Psoas muscle (tissue), 7 donors: ENCODE measurements at regions not wholly inside any gene's neighbourhood (a gene's known extent, or its start where the extent isn't known, plus 50 kb on each side); places are given as distances from the start of the nearest gene placed in this dataset.
A peak's percentile ranks its signal among the peaks of the same experiment; 100 is the strongest.

ENCODE experiments used
- ATAC-seq, 4 donors: fragments of 200-7000 bp; cut with Tn5 transposase; one replicate each; pipeline ENCODE4 v1.9.1; 2020; ENCODE audit warnings: moderate library complexity in 3 of 4, mild to moderate bottlenecking in 2 of 4
- DNase-seq, 2 donors: peaks; one replicate each; pipeline ENCODE4 v3.0.0-alpha.2; 2020
- H3K27ac ChIP-seq: fragments of 200-600 bp; one replicate; pipeline ENCODE4 v1.8.0; 2022
- H3K27me3 ChIP-seq, 3 donors: fragments of 200-600 bp in 1 of 3; one replicate each; pipeline versions ENCODE4 v1.6.1 to v1.8.0; 2013 to 2022; ENCODE audit warnings: low read length in 2 of 3, mild to moderate bottlenecking in 2 of 3, moderate library complexity in 1 of 3; ENCODE audit not compliant: insufficient read depth in 3 of 3
- H3K36me3 ChIP-seq, 2 donors: fragments of 200-600 bp in 1 of 2; one replicate each; pipeline versions ENCODE4 v1.6.1 to v1.8.0; 2013 to 2022; ENCODE audit warnings: low read depth in 1 of 2, mild to moderate bottlenecking in 1 of 2, moderate library complexity in 1 of 2; ENCODE audit not compliant: insufficient read depth in 1 of 2
- H3K4me1 ChIP-seq: fragments of 200-600 bp; one replicate; pipeline ENCODE4 v1.8.0; 2022
- H3K4me3 ChIP-seq: fragments of 200-600 bp; one replicate; pipeline ENCODE4 v1.8.0; 2022; ENCODE audit warnings: mild to moderate bottlenecking
- H3K9me3 ChIP-seq: fragments of 200-600 bp; one replicate; pipeline ENCODE4 v1.8.0; 2022
- WGBS, 3 donors: extraction: QIAGEN DNeasy Blood & Tissue Kit; methylation state at CpG; one replicate each; pipeline versions ENCODE4 v1.1.6 to v1.1.7; 2013; 5-methylcytosine and 5-hydroxymethylcytosine counted together
- intact Hi-C, 2 donors: fragments of 100-400 bp; cut with DNase I; formaldehyde crosslinking; loops; one replicate each; pipeline versions ENCODE4 v1.11.0 to v1.14.2; 2022
- TF ChIP-seq, protein P1 (sequence below): fragments of 200-600 bp; IDR thresholded peaks from one replicate; pipeline ENCODE4 v1.8.0; 2022; ENCODE audit warnings: antibody characterized with exemption
- donor health status: healthy with polysubstance abuse.
- donor health status: DM: no; HTN: no; CAD: no; lungs with moderate emphysema.
- donor health status: Bipolar disorder and iron deficiency.
- donor health status: healthy.
- donor health status: DM: yes; HTN: yes; CAD: no.
- donor health status: DM: no; HTN: no; CAD: no.
- donor health status: DM: yes; HTN: yes; CAD: no.

GRCh38 chr15:94019062-94019461 lies 212.3 kb upstream of the MCTP2 start:
- H3K27ac ChIP-seq: no peak overlapping the region
- DNase-seq: no peak
- no peaks in the 10 kb centered on the region for H3K9me3 ChIP-seq
- no peak overlapping the region for H3K4me3 ChIP-seq
- intact Hi-C loops: no loop called here
- no peak for ATAC-seq
- 92 to 96% (median 96%) methylated on average over 11 of the region's 11 CpGs for WGBS, 3 donors
- H3K4me1 ChIP-seq: no peaks in the 10 kb centered on the region
- TF ChIP-seq, protein P1, sequence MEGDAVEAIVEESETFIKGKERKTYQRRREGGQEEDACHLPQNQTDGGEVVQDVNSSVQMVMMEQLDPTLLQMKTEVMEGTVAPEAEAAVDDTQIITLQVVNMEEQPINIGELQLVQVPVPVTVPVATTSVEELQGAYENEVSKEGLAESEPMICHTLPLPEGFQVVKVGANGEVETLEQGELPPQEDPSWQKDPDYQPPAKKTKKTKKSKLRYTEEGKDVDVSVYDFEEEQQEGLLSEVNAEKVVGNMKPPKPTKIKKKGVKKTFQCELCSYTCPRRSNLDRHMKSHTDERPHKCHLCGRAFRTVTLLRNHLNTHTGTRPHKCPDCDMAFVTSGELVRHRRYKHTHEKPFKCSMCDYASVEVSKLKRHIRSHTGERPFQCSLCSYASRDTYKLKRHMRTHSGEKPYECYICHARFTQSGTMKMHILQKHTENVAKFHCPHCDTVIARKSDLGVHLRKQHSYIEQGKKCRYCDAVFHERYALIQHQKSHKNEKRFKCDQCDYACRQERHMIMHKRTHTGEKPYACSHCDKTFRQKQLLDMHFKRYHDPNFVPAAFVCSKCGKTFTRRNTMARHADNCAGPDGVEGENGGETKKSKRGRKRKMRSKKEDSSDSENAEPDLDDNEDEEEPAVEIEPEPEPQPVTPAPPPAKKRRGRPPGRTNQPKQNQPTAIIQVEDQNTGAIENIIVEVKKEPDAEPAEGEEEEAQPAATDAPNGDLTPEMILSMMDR: no peak
- H3K36me3 ChIP-seq: no peaks in the 10 kb centered on the region
- H3K27me3 ChIP-seq: no peaks in the 10 kb centered on the region

DNA sequence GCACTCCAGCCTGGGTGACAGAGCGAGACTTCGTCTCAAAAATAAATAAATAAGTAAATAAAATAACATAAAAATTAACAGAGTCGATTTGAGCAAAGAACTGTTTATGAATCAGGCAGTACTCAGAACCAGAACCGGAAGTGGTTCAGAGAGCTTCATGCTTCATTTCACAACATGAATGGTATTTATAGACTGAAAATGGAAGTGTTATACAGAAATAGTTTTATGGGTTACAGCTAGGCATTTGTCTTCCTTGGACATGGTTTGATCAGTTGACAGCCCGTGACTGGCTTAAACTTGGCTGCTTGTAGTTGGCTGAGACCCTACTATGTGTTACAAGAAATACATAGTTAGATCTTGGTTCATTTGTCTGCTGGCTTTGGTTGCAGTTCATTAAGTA lies 216.0 kb upstream of the MCTP2 start:
- TF ChIP-seq, protein P1: no peak
- DNase-seq: no peak
- Histone ChIP-seq H3K27ac (no peak overlapping the region), H3K9me3 (no peaks in the 10 kb centered on the region), H3K27me3 (no peaks in the 10 kb centered on the region), H3K36me3 (no peaks in the 10 kb centered on the region), H3K4me1 (no peaks in the 10 kb centered on the region), H3K4me3 (no peak overlapping the region)
- 81 to 91% (median 84%) methylated on average over 5 of the region's 5 CpGs for WGBS, 3 donors
- intact Hi-C loops: no loop called here
- ATAC-seq: no peak

- no peak overlapping the region for H3K27ac ChIP-seq
- H3K4me1 ChIP-seq: no peaks in the 10 kb centered on the region
- no peaks in the 10 kb centered on the region for H3K9me3 ChIP-seq
- ATAC-seq (peak in 1 of 4 donors; percentile 54), DNase-seq (peak in 1 of 2 donors; percentile 62)
- intact Hi-C loops: no loop called here
- TF ChIP-seq, protein P1: no peak
- no peaks in the 10 kb centered on the region for H3K36me3 ChIP-seq
- H3K4me3 ChIP-seq: no peak overlapping the region
- WGBS, 3 donors: 69 to 79% (median 70%) methylated on average over 9 of the region's 9 CpGs
- no peaks in the 10 kb centered on the region for H3K27me3 ChIP-seq
Observed at GRCh38 chr15:94008104-94009074, 223.0 kb upstream of the MCTP2 start.

DNA sequence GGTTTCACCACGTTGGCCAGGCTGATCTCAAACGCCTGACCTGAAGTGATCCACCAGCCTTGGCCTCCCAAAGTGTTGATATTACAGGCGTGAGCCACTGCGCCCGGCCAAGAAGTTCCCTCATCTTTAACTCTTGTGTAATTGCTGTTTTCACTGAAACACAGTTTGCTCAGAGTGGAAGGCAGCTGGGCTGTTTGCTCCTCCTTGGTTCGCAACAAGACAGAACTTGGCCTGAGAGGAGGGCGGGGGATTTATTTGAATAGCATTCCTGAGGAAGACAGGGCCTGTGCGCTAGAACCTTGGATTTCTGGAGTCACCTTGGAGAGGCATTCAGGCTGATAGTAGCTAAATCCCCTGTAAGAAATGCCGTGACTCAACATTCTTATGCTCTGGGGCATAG lies 226.7 kb upstream of the MCTP2 start:
- ATAC-seq (peak in 2 of 4 donors; percentile 36 to 77), DNase-seq (peak; percentile 48 to 84)
- Histone ChIP-seq H3K36me3 (no peaks in the 10 kb centered on the region), H3K9me3 (no peaks in the 10 kb centered on the region), H3K27ac (no peak overlapping the region), H3K4me3 (no peak overlapping the region), H3K27me3 (no peaks in the 10 kb centered on the region), H3K4me1 (no peaks in the 10 kb centered on the region)
- WGBS, 3 donors: 53 to 64% (median 55%) methylated on average over 9 of the region's 9 CpGs
- TF ChIP-seq, protein P1: no peak
- intact Hi-C loops: no loop called here
